Activated gamma-delta T cell treated with anti-CD3 and anti-CD28 coated beads, Interleukin-2, amount 50 U/mL, for 16 hours (primary cell): ENCODE measurements at regions not wholly inside any gene's neighbourhood (a gene's known extent, or its start where the extent isn't known, plus 50 kb on each side); places are given as distances from the start of the nearest gene placed in this dataset.

ENCODE experiments used
- DNase-seq: peaks from one replicate; pipeline ENCODE4 v3.0.0-alpha.2; 2020; ENCODE audit warnings: low read depth

- DNase-seq, result no peak
These were observed 61.7 kb upstream of the LRIG3 start for GRCh38 chr12:58981961-58982360.

GRCh38 chr12:58980768-58981167, 60.5 kb upstream of the LRIG3 start:
- DNase-seq, result no peak

GRCh38 chr12:58978717-58979116, 58.4 kb upstream of the LRIG3 start:
- no peak for DNase-seq

GRCh38 chr12:58977476-58977875, 57.2 kb upstream of the LRIG3 start:
- DNase-seq, result no peak

- DNase-seq, result no peak
These were observed 55.8 kb upstream of the LRIG3 start for GRCh38 chr12:58976146-58976545.
